ENCODE measurements at regions not wholly inside any gene's neighbourhood (a gene's known extent, or its start where the extent isn't known, plus 50 kb on each side); places are given as distances from the start of the nearest gene placed in this dataset.

GRCh38 chr3:99131876-99132275 is 230.4 kb upstream of the DCBLD2 start:
- H3K27ac ChIP-seq: no peak overlapping the region
- ChIA-PET POLR2A (ENCODE audit: low non-redundant PET) (no interaction called here), CTCF (interaction anchor here (0.6 kb wide), 1 partner anchor 452 kb away, joined by 3 read pairs; no protein-coding TSS in a partner anchor)
- DNase-seq (ENCODE audit: low spot score): peak; percentile 17
- TF ChIP-seq, protein P1, sequence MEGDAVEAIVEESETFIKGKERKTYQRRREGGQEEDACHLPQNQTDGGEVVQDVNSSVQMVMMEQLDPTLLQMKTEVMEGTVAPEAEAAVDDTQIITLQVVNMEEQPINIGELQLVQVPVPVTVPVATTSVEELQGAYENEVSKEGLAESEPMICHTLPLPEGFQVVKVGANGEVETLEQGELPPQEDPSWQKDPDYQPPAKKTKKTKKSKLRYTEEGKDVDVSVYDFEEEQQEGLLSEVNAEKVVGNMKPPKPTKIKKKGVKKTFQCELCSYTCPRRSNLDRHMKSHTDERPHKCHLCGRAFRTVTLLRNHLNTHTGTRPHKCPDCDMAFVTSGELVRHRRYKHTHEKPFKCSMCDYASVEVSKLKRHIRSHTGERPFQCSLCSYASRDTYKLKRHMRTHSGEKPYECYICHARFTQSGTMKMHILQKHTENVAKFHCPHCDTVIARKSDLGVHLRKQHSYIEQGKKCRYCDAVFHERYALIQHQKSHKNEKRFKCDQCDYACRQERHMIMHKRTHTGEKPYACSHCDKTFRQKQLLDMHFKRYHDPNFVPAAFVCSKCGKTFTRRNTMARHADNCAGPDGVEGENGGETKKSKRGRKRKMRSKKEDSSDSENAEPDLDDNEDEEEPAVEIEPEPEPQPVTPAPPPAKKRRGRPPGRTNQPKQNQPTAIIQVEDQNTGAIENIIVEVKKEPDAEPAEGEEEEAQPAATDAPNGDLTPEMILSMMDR (conservative IDR thresholded peaks at IDR 0.05; ENCODE audit: low read depth): no peak

GRCh38 chr3:99128725-99129505 is 227.4 kb upstream of the DCBLD2 start:
- H3K27ac ChIP-seq: no peak overlapping the region
- ChIA-PET CTCF (no interaction called here), POLR2A (ENCODE audit: low non-redundant PET) (no interaction called here)
- DNase-seq (ENCODE audit: low spot score): peak; percentile 80
- TF ChIP-seq, protein P1 (conservative IDR thresholded peaks at IDR 0.05; ENCODE audit: low read depth): no peak

DNA sequence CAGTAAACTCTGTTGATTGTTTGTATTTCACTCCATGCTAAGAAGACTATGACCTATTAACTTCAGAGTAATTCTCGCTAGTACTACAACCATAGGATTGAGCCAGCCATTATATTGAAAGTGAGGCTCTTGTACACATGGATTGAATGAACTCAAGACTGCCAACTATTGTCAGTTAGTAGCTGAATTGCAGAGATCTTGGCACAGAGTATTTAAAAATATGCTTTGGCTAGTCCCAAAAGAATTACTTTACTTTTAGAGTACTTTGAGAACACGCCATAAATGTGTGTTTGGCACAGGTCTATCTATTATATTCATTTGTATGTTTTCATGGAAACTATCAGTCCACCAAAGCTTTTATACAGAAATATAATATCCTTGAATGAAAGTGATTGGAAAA is 226.7 kb upstream of the DCBLD2 start:
- no peak overlapping the region for H3K27ac ChIP-seq
- ChIA-PET POLR2A (ENCODE audit: low non-redundant PET) (no interaction called here), CTCF (no interaction called here)
- no peak for DNase-seq (ENCODE audit: low spot score)
- TF ChIP-seq, protein P1 (conservative IDR thresholded peaks at IDR 0.05; ENCODE audit: low read depth): no peak

DNA sequence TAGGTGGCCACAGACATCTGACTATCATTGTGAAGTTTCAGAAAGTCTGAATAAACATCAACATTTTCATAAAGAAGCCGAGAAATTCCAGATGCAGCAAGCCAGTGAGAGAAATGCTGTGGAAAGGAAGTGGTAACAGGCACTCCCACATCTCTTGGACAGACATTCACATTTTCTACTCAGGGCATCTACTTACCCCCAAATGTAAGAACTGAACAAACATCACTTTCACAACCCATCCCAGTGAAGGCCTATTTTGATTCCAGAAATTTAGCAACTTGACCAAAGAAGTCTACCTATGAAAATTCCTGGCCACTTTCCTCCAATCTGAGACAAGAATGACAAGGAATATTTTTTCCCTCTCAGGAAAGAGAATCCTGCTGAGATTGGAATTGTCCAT is 224.8 kb upstream of the DCBLD2 start:
- H3K27ac ChIP-seq: no peak overlapping the region
- POLR2A ChIA-PET (ENCODE audit: low non-redundant PET): no interaction called here
- DNase-seq (ENCODE audit: low spot score): no peak
- CTCF ChIA-PET: interaction anchor here (0.6 kb wide), 1 partner anchor 1237 kb away, joined by 5 read pairs; no protein-coding TSS in a partner anchor
- TF ChIP-seq, protein P1 (conservative IDR thresholded peaks at IDR 0.05; ENCODE audit: low read depth): no peak

DNA sequence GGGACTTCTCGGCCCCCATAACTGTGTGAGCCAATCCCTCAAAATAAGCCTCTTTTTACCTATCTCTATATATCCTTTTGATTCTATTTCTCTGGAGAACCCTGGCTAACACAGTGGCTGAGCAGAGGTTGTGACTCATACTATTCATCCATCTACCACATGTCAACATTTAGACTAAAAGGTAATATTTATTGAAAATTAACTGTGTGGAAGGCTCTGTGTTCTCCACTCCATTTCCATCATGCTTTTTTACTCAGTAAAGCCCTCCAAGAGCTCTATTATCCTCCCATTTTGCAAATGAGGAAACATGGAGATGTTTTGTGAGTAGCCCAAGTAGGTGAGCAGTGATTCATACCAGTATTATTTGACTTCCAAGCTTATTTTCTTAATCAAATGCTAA is 217.9 kb upstream of the DCBLD2 start:
- TF ChIP-seq, protein P1 (conservative IDR thresholded peaks at IDR 0.05; ENCODE audit: low read depth): no peak
- POLR2A ChIA-PET (ENCODE audit: low non-redundant PET): no interaction called here
- no peak overlapping the region for H3K27ac ChIP-seq
- CTCF ChIA-PET: no interaction called here
- no peak for DNase-seq (ENCODE audit: low spot score)

GRCh38 chr3:99118381-99118780 is 216.9 kb upstream of the DCBLD2 start:
- no peak for DNase-seq (ENCODE audit: low spot score)
- POLR2A ChIA-PET (ENCODE audit: low non-redundant PET): no interaction called here
- no peak overlapping the region for H3K27ac ChIP-seq
- CTCF ChIA-PET: no interaction called here
- TF ChIP-seq, protein P1 (conservative IDR thresholded peaks at IDR 0.05; ENCODE audit: low read depth): no peak

Measured in RWPE1 (cell line).